HepG2 (cell line): ENCODE measurements at regions not wholly inside any gene's neighbourhood (a gene's known extent, or its start where the extent isn't known, plus 50 kb on each side); places are given as distances from the start of the nearest gene placed in this dataset.

Experiments
- ATAC-seq: fragments of 200-7000 bp; cut with Tn5 transposase; 3 replicates; pipeline ENCODE4 v1.9.1; 2020; ENCODE audit warnings: mild to moderate bottlenecking, moderate library complexity
- BruUV-seq: library from RNA; stranded (reverse); fragments of 400-500 nt; replicated peaks from 2 replicates; lab custom pipeline; 2021; lab: Mats Ljungman, UMichigan
- CTCF ChIA-PET: fragments of 300-600 bp; formaldehyde crosslinking; extraction: SDS; loops from one replicate; lab custom pipeline; 2021; ENCODE audit warnings: low total read pairs, inconsistent platforms, low intra/inter-chr PET ratio; lab: Yijun Ruan, JAX
- POLR2A ChIA-PET: fragments of 350-600 bp; sonication (Branson Sonifier 250); formaldehyde crosslinking; loops from one replicate; lab custom pipeline; 2020; ENCODE audit warnings: antibody characterized with exemption, inconsistent platforms; lab: Yijun Ruan, JAX
- DNase-seq: peaks from one replicate; pipeline ENCODE4 v3.0.0-alpha.2; 2015; ENCODE audit warnings: low spot score
- FAIRE-seq: peaks from 3 replicates; lab custom pipeline; 2011; peaks lifted over from hg19 to GRCh38; lab: Jason Lieb, UNC
- H2AFZ ChIP-seq: one replicate; pipeline ENCODE4 v1.6.1; 2011; ENCODE audit warnings: low read length, inconsistent platforms
- H3K27ac ChIP-seq: fragments of 300-600 bp; 3 replicates; pipeline ENCODE4 v1.8.0; 2011; ENCODE audit warnings: mixed run types, mild to moderate bottlenecking, mixed read lengths, low read length, inconsistent platforms; ENCODE audit not compliant: insufficient read depth; ENCODE audit errors: extremely low read length
- H3K27me3 ChIP-seq, 2 experiments: fragments of 200-600 bp in 1 of 2; 2 replicates in 1 of 2; 3 replicates in 1 of 2; pipeline versions ENCODE4 v1.6.0 to v1.8.0; 2011; ENCODE audit warnings: low read length in 2 of 2, mild to moderate bottlenecking in 2 of 2, moderate library complexity in 2 of 2, inconsistent platforms in 1 of 2; ENCODE audit not compliant: insufficient read depth in 2 of 2, control insufficient read depth in 1 of 2
- H3K36me3 ChIP-seq, 2 experiments: fragments of 200-600 bp in 1 of 2; replicated peaks in 1 of 2; 2 replicates in 1 of 2; 3 replicates in 1 of 2; pipeline versions ENCODE4 v1.5.1 to v1.8.0; 2011; ENCODE audit warnings: low read length in 2 of 2, inconsistent platforms in 1 of 2; ENCODE audit not compliant: insufficient read depth in 2 of 2, control insufficient read depth in 1 of 2
- H3K4me1 ChIP-seq: 2 replicates; pipeline ENCODE4 v1.5.1; 2012; ENCODE audit warnings: low read length, inconsistent platforms; ENCODE audit not compliant: insufficient read depth
- H3K4me2 ChIP-seq: 2 replicates; pipeline ENCODE4 v1.6.0; 2011; ENCODE audit warnings: low read depth, low read length, inconsistent platforms
- H3K4me3 ChIP-seq, 3 experiments: fragments of 200-600 bp in 1 of 3; sonication (generic), shearing (Covaris generic) in 1 of 3; replicated peaks in 1 of 3; 2 replicates each; pipeline ENCODE4 v1.5.1; 2011 to 2016; ENCODE audit warnings: low read length in 3 of 3, inconsistent platforms in 2 of 3, low read depth in 2 of 3, mild to moderate bottlenecking in 2 of 3, control low read depth in 1 of 3, mixed read lengths in 1 of 3; ENCODE audit not compliant: insufficient read depth in 1 of 3
- H3K79me2 ChIP-seq: one replicate; pipeline ENCODE4 v1.6.1; 2011; ENCODE audit warnings: low read length, inconsistent platforms; ENCODE audit not compliant: insufficient read depth
- H3K9ac ChIP-seq: 2 replicates; pipeline ENCODE4 v1.6.0; 2011; ENCODE audit warnings: mild to moderate bottlenecking, low read depth, low read length, inconsistent platforms; ENCODE audit not compliant: insufficient read depth
- H3K9me3 ChIP-seq: 2 replicates; pipeline ENCODE4 v1.5.1; 2012; ENCODE audit warnings: mild to moderate bottlenecking, low read length
- H4K20me1 ChIP-seq: 2 replicates; pipeline ENCODE4 v1.6.0; 2011; ENCODE audit warnings: inconsistent platforms, mild to moderate bottlenecking, low read length, moderate library complexity; ENCODE audit not compliant: insufficient read depth
- AHR ChIP-seq: IDR thresholded peaks from 2 replicates; pipeline ENCODE4 v1.6.1; 2018; ENCODE audit warnings: missing genetic modification reagents, missing compliant biosample characterization
- ESRRA ChIP-seq: sonication (generic); formaldehyde crosslinking; IDR thresholded peaks from 2 replicates; pipeline ENCODE4 v1.5.1; 2020; ENCODE audit warnings: mild to moderate bottlenecking, low read depth, missing genetic modification reagents
- KLF9 ChIP-seq: IDR thresholded peaks from 2 replicates; pipeline ENCODE4 v1.6.1; 2016; ENCODE audit warnings: low read depth
- MAFK ChIP-seq, 2 experiments: IDR thresholded peaks in 1 of 2; conservative IDR thresholded peaks in 1 of 2; 2 replicates each; pipeline ENCODE4 v1.6.1; 2011; ENCODE audit warnings: improper control_type of control experiment in 2 of 2, low read length in 2 of 2
- RARG ChIP-seq: sonication (generic); formaldehyde crosslinking; IDR thresholded peaks from 2 replicates; pipeline ENCODE4 v1.4.0; 2020; ENCODE audit warnings: low read depth, mild to moderate bottlenecking, missing genetic modification reagents
- SYNCRIP ChIP-seq: fragments of 200-400 bp; formaldehyde crosslinking; IDR thresholded peaks from 2 replicates; pipeline ENCODE4 v1.6.1; 2018; ENCODE audit warnings: mild to moderate bottlenecking, low read depth, low read length; ENCODE audit not compliant: insufficient read depth
- ZBTB7A ChIP-seq: sonication (generic); formaldehyde crosslinking; IDR thresholded peaks from 2 replicates; pipeline ENCODE4 v1.8.0; 2022; ENCODE audit warnings: mild to moderate bottlenecking, missing genetic modification reagents
- ZNF10 ChIP-seq: sonication (generic); formaldehyde crosslinking; IDR thresholded peaks from 2 replicates; pipeline ENCODE4 v1.4.0; 2020; ENCODE audit warnings: mild to moderate bottlenecking, low read depth, missing genetic modification reagents, borderline replicate concordance
- ZNF530 ChIP-seq: sonication (generic); formaldehyde crosslinking; IDR thresholded peaks from 2 replicates; pipeline ENCODE4 v1.5.0; 2020; ENCODE audit warnings: low read depth, mild to moderate bottlenecking, missing genetic modification reagents
- ZNF589 ChIP-seq: sonication (generic); formaldehyde crosslinking; conservative IDR thresholded peaks from 2 replicates; pipeline ENCODE4 v1.8.0; 2022; ENCODE audit warnings: mild to moderate bottlenecking, moderate library complexity, missing genetic modification reagents
- ZNF703 ChIP-seq: sonication (generic); formaldehyde crosslinking; IDR thresholded peaks from 2 replicates; pipeline ENCODE4 v1.5.1; 2020; ENCODE audit warnings: missing genetic modification reagents, mild to moderate bottlenecking, moderate library complexity, borderline replicate concordance
- ZNF761 ChIP-seq: sonication (generic); formaldehyde crosslinking; conservative IDR thresholded peaks from 2 replicates; pipeline ENCODE4 v1.4.0; 2020; ENCODE audit warnings: mild to moderate bottlenecking, missing genetic modification reagents
- ZNF780A ChIP-seq: sonication (generic); formaldehyde crosslinking; IDR thresholded peaks from 2 replicates; pipeline ENCODE4 v1.8.0; 2022; ENCODE audit warnings: mild to moderate bottlenecking, missing genetic modification reagents, moderate library complexity
- WGBS: methylation state at CpG from one replicate; pipeline ENCODE4 v1.1.6; 2017; ENCODE audit warnings: low lambda C conversion rate; 5-methylcytosine and 5-hydroxymethylcytosine counted together
- in situ Hi-C: cut with HindIII; loops from 2 replicates; pipeline ENCODE4 v1.10.0; 2017; ENCODE audit warnings: low pct_unique_long_range_greater_than_20kb; ENCODE audit not compliant: extremely low pct_ligation_motif_present
- intact Hi-C: fragments of 100-400 bp; cut with micrococcal nuclease; formaldehyde crosslinking; loops from one replicate; pipeline ENCODE4 v1.10.0; 2022; ENCODE audit not compliant: unreplicated experiment
- TF ChIP-seq, protein P1 (sequence below): sonication (generic); formaldehyde crosslinking; IDR thresholded peaks from 2 replicates; pipeline ENCODE4; 2020; ENCODE audit warnings: missing genetic modification reagents, mild to moderate bottlenecking, borderline replicate concordance
- TF ChIP-seq, protein P2 (sequence below): IDR thresholded peaks from 2 replicates; pipeline ENCODE4 v1.6.1; 2016; ENCODE audit warnings: mild to moderate bottlenecking, missing biosample characterization, missing genetic modification reagents

DNA sequence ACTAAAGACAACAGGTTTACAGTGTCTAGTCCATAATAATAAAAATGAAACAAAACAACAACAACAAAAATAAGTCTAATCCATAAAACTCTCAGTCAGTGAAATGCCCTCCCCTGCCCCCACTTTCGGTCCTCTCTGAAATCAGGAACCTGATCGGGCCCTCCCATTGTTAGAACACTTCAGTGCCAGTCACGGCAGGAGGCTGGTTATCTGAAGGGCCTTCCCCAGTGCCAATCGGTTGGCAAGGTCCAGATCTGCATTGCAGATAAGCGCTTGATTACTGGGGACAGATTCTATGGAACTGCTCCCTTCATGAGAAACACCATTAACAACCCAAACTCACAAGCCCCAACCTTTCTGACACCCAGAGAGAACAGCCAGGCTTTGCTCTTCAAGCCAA, 72.2 kb upstream of the EEPD1 start:
- 87% methylated on average over 5 of the region's 5 CpGs for WGBS
- no peaks in the 10 kb centered on the region for H3K9me3 ChIP-seq
- no peak overlapping the region for H3K27ac ChIP-seq
- no peak for TF ChIP-seq ZNF589 (CRISPR knock-in tag)
- no peak for TF ChIP-seq ZNF761 (CRISPR knock-in tag)
- no peak for TF ChIP-seq ESRRA (CRISPR knock-in tag)
- no peak for TF ChIP-seq AHR
- no peak for TF ChIP-seq ZNF10 (CRISPR knock-in tag)
- no peak for TF ChIP-seq MAFK (conservative IDR thresholded peaks at IDR 0.05 in 1 of 2, IDR thresholded peaks at IDR 0.05 in 1 of 2; ENCODE audit: low read length in 2 of 2)
- no peak for TF ChIP-seq ZBTB7A (CRISPR knock-in tag)
- no peak for TF ChIP-seq ZNF530
- no peak for TF ChIP-seq ZNF703 (CRISPR knock-in tag)
- TF ChIP-seq, protein P1, sequence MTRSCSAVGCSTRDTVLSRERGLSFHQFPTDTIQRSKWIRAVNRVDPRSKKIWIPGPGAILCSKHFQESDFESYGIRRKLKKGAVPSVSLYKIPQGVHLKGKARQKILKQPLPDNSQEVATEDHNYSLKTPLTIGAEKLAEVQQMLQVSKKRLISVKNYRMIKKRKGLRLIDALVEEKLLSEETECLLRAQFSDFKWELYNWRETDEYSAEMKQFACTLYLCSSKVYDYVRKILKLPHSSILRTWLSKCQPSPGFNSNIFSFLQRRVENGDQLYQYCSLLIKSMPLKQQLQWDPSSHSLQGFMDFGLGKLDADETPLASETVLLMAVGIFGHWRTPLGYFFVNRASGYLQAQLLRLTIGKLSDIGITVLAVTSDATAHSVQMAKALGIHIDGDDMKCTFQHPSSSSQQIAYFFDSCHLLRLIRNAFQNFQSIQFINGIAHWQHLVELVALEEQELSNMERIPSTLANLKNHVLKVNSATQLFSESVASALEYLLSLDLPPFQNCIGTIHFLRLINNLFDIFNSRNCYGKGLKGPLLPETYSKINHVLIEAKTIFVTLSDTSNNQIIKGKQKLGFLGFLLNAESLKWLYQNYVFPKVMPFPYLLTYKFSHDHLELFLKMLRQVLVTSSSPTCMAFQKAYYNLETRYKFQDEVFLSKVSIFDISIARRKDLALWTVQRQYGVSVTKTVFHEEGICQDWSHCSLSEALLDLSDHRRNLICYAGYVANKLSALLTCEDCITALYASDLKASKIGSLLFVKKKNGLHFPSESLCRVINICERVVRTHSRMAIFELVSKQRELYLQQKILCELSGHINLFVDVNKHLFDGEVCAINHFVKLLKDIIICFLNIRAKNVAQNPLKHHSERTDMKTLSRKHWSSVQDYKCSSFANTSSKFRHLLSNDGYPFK: no peak
- TF ChIP-seq RARG (CRISPR knock-in tag): no peak
- TF ChIP-seq KLF9: no peak
- no peak for TF ChIP-seq ZNF780A (CRISPR knock-in tag)
- no peak for TF ChIP-seq SYNCRIP
- TF ChIP-seq, protein P2, sequence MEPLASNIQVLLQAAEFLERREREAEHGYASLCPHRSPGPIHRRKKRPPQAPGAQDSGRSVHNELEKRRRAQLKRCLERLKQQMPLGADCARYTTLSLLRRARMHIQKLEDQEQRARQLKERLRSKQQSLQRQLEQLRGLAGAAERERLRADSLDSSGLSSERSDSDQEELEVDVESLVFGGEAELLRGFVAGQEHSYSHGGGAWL (CRISPR knock-in tag): no peak
- FAIRE-seq: no peak
- no peaks in the 10 kb centered on the region for H3K79me2 ChIP-seq
- no peak overlapping the region for H2AFZ ChIP-seq
- no peak overlapping the region for H3K4me3 ChIP-seq
- H3K4me2 ChIP-seq: no peak overlapping the region
- ChIA-PET POLR2A (no interaction called here), CTCF (no interaction called here)
- DNase-seq: no peak
- H3K27me3 ChIP-seq: peaks cover 0 to 9% of the 10 kb centered on the region in 2 experiments; a peak in 1 of 5 replicates
- intact Hi-C loops: loop anchor here (10.0 kb wide), 1 partner anchor 96 kb away; no protein-coding TSS in a partner anchor
- BruUV-seq: no TSS peak
- ATAC-seq: no peak
- H3K9ac ChIP-seq: no peak overlapping the region
- H4K20me1 ChIP-seq: no peaks in the 10 kb centered on the region
- in situ Hi-C loops: no loop called here
- H3K4me1 ChIP-seq: peaks cover 28% of the 10 kb centered on the region
- H3K36me3 ChIP-seq: no peaks in the 10 kb centered on the region
